ENCODE measurements at regions not wholly inside any gene's neighbourhood (a gene's known extent, or its start where the extent isn't known, plus 50 kb on each side); places are given as distances from the start of the nearest gene placed in this dataset.

- ATAC-seq = peak; percentile 25 to 55
Measured at GRCh38 chr5:122723606-122724352, 51.1 kb upstream of the SNX2 start.
